HG03064 (cell line): ENCODE measurements at regions not wholly inside any gene's neighbourhood (a gene's known extent, or its start where the extent isn't known, plus 50 kb on each side); places are given as distances from the start of the nearest gene placed in this dataset.

Source experiments
- ATAC-seq: cut with Tn5 transposase; IDR thresholded peaks from one replicate; pipeline ENCODE4 v1.9.1; 2021; ENCODE audit warnings: low read depth; ENCODE audit not compliant: unreplicated experiment

GRCh38 chr12:91978143-91978542 is 167.5 kb downstream of the BTG1 start:
- no peak for ATAC-seq

- ATAC-seq: no peak
These were observed 169.8 kb downstream of the BTG1 start for GRCh38 chr12:91975891-91976290.

DNA sequence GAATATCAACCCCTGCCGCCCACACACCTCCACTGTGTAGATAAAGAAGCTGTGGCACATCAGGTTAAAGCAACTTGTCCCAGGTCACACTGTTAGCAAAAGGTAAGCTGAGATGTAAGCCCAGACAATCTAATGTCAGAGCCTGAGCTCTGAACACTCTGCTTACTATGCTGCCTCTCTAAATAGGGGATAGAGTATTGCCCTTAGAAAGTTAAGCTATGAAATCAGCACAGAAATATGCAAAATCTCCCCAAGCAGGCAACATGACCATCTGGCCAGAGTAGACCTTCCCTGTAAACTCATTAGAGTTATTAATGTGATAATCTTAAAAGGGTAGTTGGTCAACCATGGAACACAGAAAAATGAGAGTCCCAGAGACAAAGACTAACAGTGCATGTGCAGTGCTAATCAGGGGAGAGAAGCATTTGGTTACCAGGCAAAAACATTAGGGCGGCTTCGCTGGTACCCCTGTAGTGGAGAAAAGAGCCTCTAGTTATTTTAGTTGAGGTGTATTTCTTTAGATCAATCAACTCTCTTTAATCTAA is 171.0 kb downstream of the BTG1 start:
- ATAC-seq: no peak

DNA sequence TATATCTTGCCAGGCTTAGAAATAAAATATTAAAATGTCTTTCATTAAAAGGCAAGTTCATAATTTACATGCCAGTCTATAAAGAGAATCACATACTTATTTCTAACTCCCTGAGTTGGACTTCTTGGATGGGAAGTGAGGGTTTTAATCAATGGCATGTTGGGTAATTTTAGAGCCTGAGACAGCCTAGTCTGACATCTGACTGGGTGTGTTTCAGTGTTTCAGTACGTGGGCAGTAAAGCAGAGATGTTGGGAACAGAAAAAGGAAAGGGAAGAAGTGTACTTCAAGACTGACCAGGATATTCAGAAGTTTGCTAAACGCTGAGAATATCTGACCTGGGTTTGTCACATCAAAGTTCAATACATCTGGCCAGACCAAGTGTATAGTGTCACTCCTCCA is 171.8 kb downstream of the BTG1 start:
- no peak for ATAC-seq

GRCh38 chr12:91972896-91973295 is 172.8 kb downstream of the BTG1 start:
- ATAC-seq: no peak

- ATAC-seq: no peak
These were observed 176.9 kb downstream of the BTG1 start for GRCh38 chr12:91968777-91969171.

DNA sequence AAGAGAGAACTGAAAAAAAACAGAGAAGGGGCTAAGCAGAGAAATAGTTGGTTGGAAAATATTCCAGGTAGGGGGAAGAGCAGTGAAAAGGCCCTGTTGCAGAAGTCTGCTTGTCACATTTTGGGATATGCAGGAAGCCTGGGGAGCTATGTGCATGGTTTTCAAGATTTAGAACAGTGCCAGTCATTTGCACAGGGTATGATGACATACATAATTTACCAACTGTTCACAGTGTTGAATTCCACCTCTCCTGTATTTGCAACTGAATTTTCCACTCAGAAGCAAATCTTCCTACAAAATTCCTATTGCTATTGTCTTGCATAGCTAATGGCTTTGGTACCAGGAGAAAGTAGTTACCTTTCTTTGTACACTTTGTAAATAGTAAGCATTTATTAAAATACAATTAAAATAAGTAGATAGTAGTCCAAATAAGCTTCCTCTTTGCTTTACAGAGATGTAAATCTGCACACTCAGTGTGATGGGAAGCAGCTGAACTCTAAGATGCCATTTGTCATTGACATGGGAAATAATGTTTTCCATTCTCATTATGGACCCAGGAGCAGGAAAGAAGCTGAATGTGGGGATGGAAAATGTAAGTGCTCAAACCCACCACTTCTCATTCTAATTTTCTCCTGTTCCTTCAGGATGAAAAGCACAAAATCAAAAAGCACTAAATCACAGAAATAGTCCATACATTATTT is 177.4 kb downstream of the BTG1 start:
- ATAC-seq: no peak

DNA sequence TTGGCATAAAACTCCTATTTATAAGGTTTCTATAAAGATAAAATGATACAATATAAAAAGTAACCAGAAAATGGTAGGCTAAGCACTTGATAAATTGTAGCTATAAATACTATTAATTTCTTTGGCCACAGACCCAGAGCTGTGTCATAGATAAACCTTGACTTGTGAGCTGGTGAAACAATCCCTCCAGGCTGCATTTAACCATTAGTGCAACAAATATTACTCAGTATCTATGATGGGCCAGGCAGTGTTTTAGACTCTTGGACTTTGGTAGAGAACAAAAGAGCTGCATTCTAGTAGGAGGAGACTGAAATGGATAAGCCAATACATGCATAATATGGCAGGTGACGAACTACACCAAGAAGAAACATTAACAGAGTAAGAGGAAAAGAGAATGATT is 178.1 kb downstream of the BTG1 start:
- ATAC-seq: no peak

DNA sequence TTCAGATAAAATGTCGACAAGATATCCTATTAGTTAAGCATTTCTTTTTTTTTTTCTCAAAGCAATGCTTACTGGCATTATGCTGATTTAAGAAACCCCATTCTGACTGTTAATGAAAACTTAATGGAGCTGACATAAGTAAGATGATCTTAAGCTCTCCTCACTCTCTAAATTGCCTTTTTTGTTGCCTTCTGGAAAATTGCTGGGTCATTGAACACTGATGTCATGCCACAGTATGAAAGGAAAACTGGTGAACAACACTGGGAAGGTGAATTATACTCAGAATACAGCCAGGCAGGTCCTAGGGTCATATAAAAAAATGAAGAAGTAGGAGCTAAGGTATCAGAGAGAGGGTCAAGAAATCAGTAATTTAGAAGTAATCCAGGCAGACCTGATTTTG is 179.9 kb downstream of the BTG1 start:
- no peak for ATAC-seq

GRCh38 chr12:91964501-91964900 is 181.1 kb downstream of the BTG1 start:
- ATAC-seq: no peak

DNA sequence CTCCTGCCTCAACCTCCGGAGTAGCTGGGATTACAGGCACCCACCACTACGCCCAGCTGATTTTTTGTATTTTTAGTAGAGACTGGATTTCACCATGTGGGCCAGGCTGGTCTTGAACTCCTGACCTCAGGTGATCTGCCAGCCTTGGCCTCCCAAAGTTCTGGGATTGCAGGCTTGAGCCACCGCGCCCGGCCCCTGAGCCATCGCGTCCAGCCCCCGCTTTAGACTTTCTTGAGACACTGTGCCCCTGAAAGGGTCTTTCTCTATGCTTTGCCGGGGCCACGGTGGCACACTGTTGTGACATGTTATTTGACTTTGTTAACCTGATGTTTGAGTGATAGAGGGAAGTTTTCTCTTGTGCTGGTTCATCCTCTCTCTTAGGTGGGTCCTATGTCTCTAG is 186.4 kb downstream of the BTG1 start:
- no peak for ATAC-seq

DNA sequence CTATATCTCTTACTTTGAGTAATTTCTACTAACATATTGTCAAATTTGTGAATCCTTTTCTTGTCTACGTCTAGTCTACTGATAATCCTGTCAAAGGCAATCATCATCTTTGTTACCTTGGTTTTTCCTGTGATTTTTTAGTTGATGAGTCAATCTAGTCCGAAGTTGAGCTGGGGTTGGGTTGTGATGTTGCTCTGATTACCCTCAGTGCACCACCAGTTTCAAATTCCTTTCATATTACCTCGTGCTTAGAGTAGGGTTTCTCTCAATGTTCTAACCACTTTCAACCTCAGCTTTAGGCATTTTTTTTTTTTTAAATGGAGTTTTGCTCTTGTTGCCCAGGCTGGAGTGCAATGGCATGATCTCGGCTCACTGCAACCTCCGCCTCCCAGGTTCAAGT is 186.8 kb downstream of the BTG1 start:
- no peak for ATAC-seq

DNA sequence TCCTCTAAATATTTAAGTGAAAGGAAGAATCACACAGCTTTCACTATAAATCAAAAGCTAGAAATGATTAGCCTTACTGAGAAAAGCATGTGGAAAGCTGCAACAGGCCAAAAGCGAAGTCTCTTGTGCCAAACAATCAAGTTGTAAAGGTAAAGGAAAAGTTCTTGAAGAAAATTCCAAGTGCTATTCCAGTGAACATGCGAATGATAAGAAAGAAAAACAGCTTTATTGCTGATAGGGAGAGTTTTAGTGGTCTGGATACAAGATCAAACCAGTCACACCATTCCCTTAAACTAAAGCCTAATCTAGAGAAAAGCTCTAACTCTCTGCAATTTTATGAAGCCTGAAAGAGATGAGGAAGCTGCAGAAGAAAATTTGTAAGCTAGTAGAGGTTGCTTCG is 190.9 kb downstream of the BTG1 start:
- ATAC-seq: no peak

DNA sequence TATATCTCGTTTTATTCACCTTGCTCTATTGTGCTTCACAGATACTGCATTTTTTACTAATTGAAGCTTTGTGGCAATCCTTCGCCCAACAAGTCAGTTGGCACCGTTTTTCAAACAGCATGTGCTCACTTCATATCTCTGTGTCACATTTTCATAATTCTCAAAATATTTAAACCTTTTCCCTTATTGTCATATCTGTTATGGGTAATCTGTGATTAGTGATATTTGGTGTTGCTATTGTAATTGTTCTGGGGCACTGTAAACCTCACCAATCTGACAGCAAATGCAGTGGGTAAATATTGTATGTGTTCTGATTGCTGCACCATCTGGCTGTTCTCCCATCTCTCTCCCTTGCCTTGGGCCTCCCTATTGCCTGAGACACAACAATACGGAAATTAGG is 191.3 kb downstream of the BTG1 start:
- ATAC-seq: no peak

- no peak for ATAC-seq
These were observed 192.7 kb downstream of the BTG1 start for GRCh38 chr12:91952916-91953315.

DNA sequence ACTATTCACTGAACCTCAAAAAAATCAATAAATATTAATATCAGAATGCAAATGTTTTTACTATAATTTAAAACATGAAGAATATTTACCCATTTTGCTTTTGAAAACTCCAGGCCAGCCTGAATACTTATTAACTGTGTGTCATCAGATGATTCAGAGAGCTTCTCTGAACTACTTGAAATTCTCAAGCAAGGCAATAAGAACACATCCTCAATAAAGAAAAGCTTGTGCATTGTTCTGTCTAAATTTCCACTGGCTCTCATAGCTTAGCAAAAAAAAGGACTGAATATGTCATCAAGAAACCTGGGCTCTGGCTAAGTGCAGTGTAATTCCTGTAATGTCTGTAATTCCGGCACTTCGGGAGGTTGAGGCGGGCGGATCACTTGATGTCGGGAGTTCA is 194.1 kb downstream of the BTG1 start:
- no peak for ATAC-seq

GRCh38 chr12:91948504-91948903 is 197.1 kb downstream of the BTG1 start:
- ATAC-seq: no peak

GRCh38 chr12:91947459-91947858 is 198.2 kb downstream of the BTG1 start:
- peak; percentile 78 for ATAC-seq

DNA sequence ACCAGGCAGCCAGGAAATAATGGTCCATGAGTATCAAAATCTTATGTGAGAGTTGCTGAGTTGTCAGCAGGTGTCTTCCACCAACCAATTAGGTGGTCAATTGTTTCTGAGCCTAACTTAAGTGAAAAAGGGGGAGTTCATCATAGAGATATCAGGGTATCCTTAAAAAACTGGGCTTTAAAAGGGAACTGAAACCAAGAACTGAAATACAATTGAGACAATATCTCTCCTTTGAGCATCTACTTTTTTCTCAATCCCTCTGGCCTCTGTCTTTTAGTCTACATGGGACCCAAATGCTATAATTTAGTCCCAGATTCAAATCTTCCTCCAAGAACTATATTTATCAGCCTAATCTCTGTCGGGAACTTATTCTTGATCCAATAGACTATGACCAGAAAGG is 201.0 kb downstream of the BTG1 start:
- no peak for ATAC-seq

DNA sequence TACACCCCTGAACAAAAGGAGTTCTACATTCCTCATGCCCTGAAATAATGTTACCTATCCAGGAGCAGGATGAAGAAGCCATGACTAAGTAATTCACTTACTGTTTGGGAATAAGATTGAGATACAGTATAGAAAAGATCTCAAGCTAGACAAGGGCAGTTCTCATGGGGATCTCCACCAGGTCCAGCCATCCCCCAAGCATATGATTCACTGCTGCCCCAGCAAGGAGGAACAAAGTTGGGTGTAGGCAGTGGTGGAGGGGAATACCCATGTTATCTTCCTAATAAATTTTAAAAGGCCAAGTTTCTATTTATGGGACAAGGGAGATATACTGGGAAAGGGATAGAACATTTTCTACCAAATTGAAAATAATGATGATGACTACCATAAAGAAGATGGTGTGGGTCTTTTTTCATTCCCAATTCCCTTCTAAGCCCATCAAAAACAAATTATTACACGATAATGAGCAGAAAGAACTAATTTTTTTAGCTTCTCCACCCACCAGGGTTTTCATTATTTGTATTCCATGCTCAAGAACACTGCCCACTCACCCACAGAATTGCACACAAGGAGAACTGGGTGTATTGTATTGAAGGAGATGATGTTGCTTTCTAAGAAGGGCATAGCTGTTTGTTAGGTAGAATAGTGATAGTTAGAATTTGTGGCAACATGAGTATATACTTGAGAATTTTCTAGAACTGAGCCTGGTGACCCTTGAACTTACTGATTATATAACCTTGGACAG is 204.6 kb downstream of the BTG1 start:
- ATAC-seq: no peak

DNA sequence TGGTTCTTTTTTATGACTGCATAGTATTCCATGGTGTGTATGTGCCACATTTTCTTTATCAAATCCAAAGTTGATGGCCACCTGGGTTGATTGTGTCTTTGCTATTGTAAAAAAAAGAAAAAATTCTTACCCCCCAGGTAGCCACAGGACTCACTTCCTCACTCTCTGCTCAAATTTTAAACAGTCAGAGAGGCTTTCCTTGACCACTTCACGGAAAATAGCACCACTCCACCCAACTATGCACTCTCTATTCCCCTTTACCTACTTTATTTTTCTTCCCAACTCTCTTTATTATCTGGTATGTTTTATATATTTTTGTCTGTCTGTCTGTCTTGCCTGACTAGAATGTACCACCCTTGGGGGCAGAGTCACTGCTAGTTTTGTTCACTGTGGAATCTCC is 205.3 kb downstream of the BTG1 start:
- no peak for ATAC-seq

GRCh38 chr12:91937706-91938105 is 207.9 kb downstream of the BTG1 start:
- ATAC-seq: no peak
